Activated CD4-positive, alpha-beta T cell treated with anti-CD3 and anti-CD28 coated beads, Interleukin-2, Interleukin-6, amounts not matched to agents 100 ng/mL and 50 ng/mL, durations not matched to agents 16 hours and 8 hours (primary cell): ENCODE measurements at regions not wholly inside any gene's neighbourhood (a gene's known extent, or its start where the extent isn't known, plus 50 kb on each side); places are given as distances from the start of the nearest gene placed in this dataset.
"Not testable (repeated sequence)": the region's sequence is repeated elsewhere in the genome, so short reads cannot be mapped to it uniquely, and the experiment has no call there.

ENCODE experiments used
- DNase-seq: peaks from one replicate; pipeline ENCODE4 v3.0.0-alpha.2; 2020

GRCh38 chr18:5717256-5717655, 173.5 kb upstream of the EPB41L3 start:
- DNase-seq: no peak

GRCh38 chr18:5710676-5711075, 166.9 kb upstream of the EPB41L3 start:
- DNase-seq: no peak

GRCh38 chr18:5710235-5710634, 166.4 kb upstream of the EPB41L3 start:
- DNase-seq: no peak

GRCh38 chr18:5709476-5710095, 165.8 kb upstream of the EPB41L3 start:
- DNase-seq: no peak

GRCh38 chr18:5707586-5707985, 163.8 kb upstream of the EPB41L3 start:
- no peak for DNase-seq

- DNase-seq: no peak
These were observed 161.6 kb upstream of the EPB41L3 start for GRCh38 chr18:5705393-5705792.

GRCh38 chr18:5704847-5705246, 161.1 kb upstream of the EPB41L3 start:
- no peak for DNase-seq

GRCh38 chr18:5702016-5702415, 158.2 kb upstream of the EPB41L3 start:
- DNase-seq: not testable (repeated sequence)

GRCh38 chr18:5693699-5694294, 150.0 kb upstream of the EPB41L3 start:
- DNase-seq: no peak

GRCh38 chr18:5678779-5679406, 135.1 kb upstream of the EPB41L3 start:
- no peak for DNase-seq

GRCh38 chr18:5678278-5678677, 134.5 kb upstream of the EPB41L3 start:
- no peak for DNase-seq

- no peak for DNase-seq
These were observed 129.8 kb upstream of the EPB41L3 start for GRCh38 chr18:5673616-5674015.

- no peak for DNase-seq
These were observed 125.8 kb upstream of the EPB41L3 start for GRCh38 chr18:5669585-5669984.

- no peak for DNase-seq
These were observed 124.4 kb upstream of the EPB41L3 start for GRCh38 chr18:5668087-5668715.

- no peak for DNase-seq
These were observed 123.6 kb upstream of the EPB41L3 start for GRCh38 chr18:5667356-5667755.

GRCh38 chr18:5662586-5663090, 118.8 kb upstream of the EPB41L3 start:
- no peak for DNase-seq

GRCh38 chr18:5661179-5661578, 117.4 kb upstream of the EPB41L3 start:
- DNase-seq: no peak

- DNase-seq: no peak
These were observed 110.0 kb upstream of the EPB41L3 start for GRCh38 chr18:5653802-5654201.

GRCh38 chr18:5651736-5652135, 107.9 kb upstream of the EPB41L3 start:
- DNase-seq: no peak

- DNase-seq: no peak
These were observed 105.6 kb upstream of the EPB41L3 start for GRCh38 chr18:5649439-5649838.

GRCh38 chr18:5646739-5647138, 102.9 kb upstream of the EPB41L3 start:
- DNase-seq: no peak

- no peak for DNase-seq
These were observed 99.5 kb upstream of the EPB41L3 start for GRCh38 chr18:5643288-5643687.

GRCh38 chr18:5640939-5641338, 97.1 kb upstream of the EPB41L3 start:
- DNase-seq: no peak

GRCh38 chr18:5639131-5639530, 95.3 kb upstream of the EPB41L3 start:
- no peak for DNase-seq
